ENCODE measurements at regions not wholly inside any gene's neighbourhood (a gene's known extent, or its start where the extent isn't known, plus 50 kb on each side); places are given as distances from the start of the nearest gene placed in this dataset.
"Not testable (repeated sequence)": the region's sequence is repeated elsewhere in the genome, so short reads cannot be mapped to it uniquely, and the experiment has no call there.

- peak overlapping the region; percentile 56 for H2AFZ ChIP-seq (ENCODE audit: low read depth, low read length)
- H3K27me3 ChIP-seq (ENCODE audit: insufficient read depth, low read length, poor library complexity), result no peaks in the 10 kb centered on the region
- DNase-seq (no peak), ATAC-seq (ENCODE audit: insufficient read depth, low read depth) (peak; percentile 80)
- peak overlapping the region; percentile 32 for H3K4me2 ChIP-seq (ENCODE audit: insufficient read depth, low read length)
- peak overlapping the region; percentile 62 for H3K27ac ChIP-seq (ENCODE audit: low read length)
- no peaks in the 10 kb centered on the region for H3K79me2 ChIP-seq (ENCODE audit: insufficient read depth, low read length)
- no peaks in the 10 kb centered on the region for H4K20me1 ChIP-seq (ENCODE audit: insufficient read depth, low read length)
- H3K9me3 ChIP-seq (ENCODE audit: insufficient read depth, low read length, severe bottlenecking), result no peaks in the 10 kb centered on the region
- H3K4me3 ChIP-seq (ENCODE audit: low read depth in 1 of 2, low read length in 2 of 2), result no peak overlapping the region
- no peaks in the 10 kb centered on the region for H3K36me3 ChIP-seq (ENCODE audit: insufficient read depth, low read length)
- H3K9ac ChIP-seq (ENCODE audit: low read depth, low read length), result no peak overlapping the region
- H3K4me1 ChIP-seq (ENCODE audit: insufficient read depth, low read length), result peaks cover 13% of the 10 kb centered on the region
- TF ChIP-seq, protein P1, sequence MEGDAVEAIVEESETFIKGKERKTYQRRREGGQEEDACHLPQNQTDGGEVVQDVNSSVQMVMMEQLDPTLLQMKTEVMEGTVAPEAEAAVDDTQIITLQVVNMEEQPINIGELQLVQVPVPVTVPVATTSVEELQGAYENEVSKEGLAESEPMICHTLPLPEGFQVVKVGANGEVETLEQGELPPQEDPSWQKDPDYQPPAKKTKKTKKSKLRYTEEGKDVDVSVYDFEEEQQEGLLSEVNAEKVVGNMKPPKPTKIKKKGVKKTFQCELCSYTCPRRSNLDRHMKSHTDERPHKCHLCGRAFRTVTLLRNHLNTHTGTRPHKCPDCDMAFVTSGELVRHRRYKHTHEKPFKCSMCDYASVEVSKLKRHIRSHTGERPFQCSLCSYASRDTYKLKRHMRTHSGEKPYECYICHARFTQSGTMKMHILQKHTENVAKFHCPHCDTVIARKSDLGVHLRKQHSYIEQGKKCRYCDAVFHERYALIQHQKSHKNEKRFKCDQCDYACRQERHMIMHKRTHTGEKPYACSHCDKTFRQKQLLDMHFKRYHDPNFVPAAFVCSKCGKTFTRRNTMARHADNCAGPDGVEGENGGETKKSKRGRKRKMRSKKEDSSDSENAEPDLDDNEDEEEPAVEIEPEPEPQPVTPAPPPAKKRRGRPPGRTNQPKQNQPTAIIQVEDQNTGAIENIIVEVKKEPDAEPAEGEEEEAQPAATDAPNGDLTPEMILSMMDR (IDR thresholded peaks at IDR 0.05; ENCODE audit: borderline replicate concordance, extremely low read depth, low read length, poor library complexity, severe bottlenecking), result no peak
- TF ChIP-seq EZH2 (IDR thresholded peaks at IDR 0.05; ENCODE audit: borderline replicate concordance, low read depth, low read length, severe bottlenecking), result no peak
Observed at GRCh38 chr7:81846398-81846797, 76.6 kb upstream of the HGF start.

GRCh38 chr7:81845744-81846241 is 75.9 kb upstream of the HGF start:
- Histone ChIP-seq H3K4me1 (ENCODE audit: insufficient read depth, low read length) (peaks cover 13% of the 10 kb centered on the region), H3K36me3 (ENCODE audit: insufficient read depth, low read length) (no peaks in the 10 kb centered on the region), H3K79me2 (ENCODE audit: insufficient read depth, low read length) (no peaks in the 10 kb centered on the region), H3K27ac (ENCODE audit: low read length) (peak overlapping the region; percentile 62; the same call in 1 of the 2 replicates), H2AFZ (ENCODE audit: low read depth, low read length) (peak overlapping the region; percentile 56), H3K4me2 (ENCODE audit: insufficient read depth, low read length) (no peak overlapping the region), H3K9me3 (ENCODE audit: insufficient read depth, low read length, severe bottlenecking) (no peaks in the 10 kb centered on the region), H3K9ac (ENCODE audit: low read depth, low read length) (no peak overlapping the region), H4K20me1 (ENCODE audit: insufficient read depth, low read length) (no peaks in the 10 kb centered on the region), H3K27me3 (ENCODE audit: insufficient read depth, low read length, poor library complexity) (no peaks in the 10 kb centered on the region), H3K4me3 (ENCODE audit: low read depth in 1 of 2, low read length in 2 of 2) (no peak overlapping the region)
- no peak for DNase-seq
- 0 out of 3 replicates have a peak, but pooled peaks have one; percentile 12 for ATAC-seq (ENCODE audit: insufficient read depth, low read depth)
- TF ChIP-seq, protein P1 (IDR thresholded peaks at IDR 0.05; ENCODE audit: borderline replicate concordance, extremely low read depth, low read length, poor library complexity, severe bottlenecking), result no peak
- TF ChIP-seq EZH2 (IDR thresholded peaks at IDR 0.05; ENCODE audit: borderline replicate concordance, low read depth, low read length, severe bottlenecking), result no peak

- not testable (repeated sequence) for H3K27me3 ChIP-seq (ENCODE audit: insufficient read depth, low read length, poor library complexity); ATAC-seq (ENCODE audit: insufficient read depth, low read depth); H3K27ac ChIP-seq (ENCODE audit: low read length); H3K36me3 ChIP-seq (ENCODE audit: insufficient read depth, low read length); H3K79me2 ChIP-seq (ENCODE audit: insufficient read depth, low read length); H3K4me3 ChIP-seq (ENCODE audit: low read depth in 1 of 2, low read length in 2 of 2); H3K9ac ChIP-seq (ENCODE audit: low read depth, low read length); H4K20me1 ChIP-seq (ENCODE audit: insufficient read depth, low read length); H2AFZ ChIP-seq (ENCODE audit: low read depth, low read length); H3K4me2 ChIP-seq (ENCODE audit: insufficient read depth, low read length); H3K9me3 ChIP-seq (ENCODE audit: insufficient read depth, low read length, severe bottlenecking); DNase-seq
- peaks cover 13% of the 10 kb centered on the region for H3K4me1 ChIP-seq (ENCODE audit: insufficient read depth, low read length)
Observed at GRCh38 chr7:81843657-81844056, 73.8 kb upstream of the HGF start.

DNA sequence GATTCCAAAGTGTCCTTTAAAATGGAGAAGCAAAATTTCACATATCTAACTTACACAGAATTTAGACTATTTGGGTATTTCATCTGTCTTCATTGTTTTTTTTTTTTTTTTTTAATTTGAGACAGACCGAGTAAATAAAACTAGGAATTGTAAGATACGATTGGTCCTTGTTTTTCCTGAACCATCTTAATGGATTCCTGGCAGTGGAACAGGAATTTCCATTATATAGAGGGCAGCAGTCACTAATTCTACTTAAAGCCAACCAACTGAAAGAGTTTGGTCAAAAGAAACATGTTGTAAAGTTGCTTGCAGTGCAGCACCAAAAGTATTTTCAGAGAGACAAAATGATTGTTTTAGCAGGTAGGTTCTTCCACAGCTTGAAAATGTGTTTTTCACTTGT is 72.5 kb upstream of the HGF start:
- H2AFZ ChIP-seq (ENCODE audit: low read depth, low read length), result no peak overlapping the region
- no peak for ATAC-seq (ENCODE audit: insufficient read depth, low read depth)
- peaks cover 13% of the 10 kb centered on the region for H3K4me1 ChIP-seq (ENCODE audit: insufficient read depth, low read length)
- H3K27ac ChIP-seq (ENCODE audit: low read length), result no peak overlapping the region
- no peak overlapping the region for H3K9ac ChIP-seq (ENCODE audit: low read depth, low read length)
- no peak for DNase-seq
- no peak overlapping the region for H3K4me2 ChIP-seq (ENCODE audit: insufficient read depth, low read length)
- H4K20me1 ChIP-seq (ENCODE audit: insufficient read depth, low read length), result no peaks in the 10 kb centered on the region
- no peaks in the 10 kb centered on the region for H3K79me2 ChIP-seq (ENCODE audit: insufficient read depth, low read length)
- H3K36me3 ChIP-seq (ENCODE audit: insufficient read depth, low read length), result no peaks in the 10 kb centered on the region
- no peak overlapping the region for H3K4me3 ChIP-seq (ENCODE audit: low read depth in 1 of 2, low read length in 2 of 2)
- no peaks in the 10 kb centered on the region for H3K27me3 ChIP-seq (ENCODE audit: insufficient read depth, low read length, poor library complexity)
- no peak for TF ChIP-seq EZH2 (IDR thresholded peaks at IDR 0.05; ENCODE audit: borderline replicate concordance, low read depth, low read length, severe bottlenecking)
- TF ChIP-seq, protein P1 (IDR thresholded peaks at IDR 0.05; ENCODE audit: borderline replicate concordance, extremely low read depth, low read length, poor library complexity, severe bottlenecking), result no peak
- no peaks in the 10 kb centered on the region for H3K9me3 ChIP-seq (ENCODE audit: insufficient read depth, low read length, severe bottlenecking)
